ENCODE measurements at regions not wholly inside any gene's neighbourhood (a gene's known extent, or its start where the extent isn't known, plus 50 kb on each side); places are given as distances from the start of the nearest gene placed in this dataset.

DNA sequence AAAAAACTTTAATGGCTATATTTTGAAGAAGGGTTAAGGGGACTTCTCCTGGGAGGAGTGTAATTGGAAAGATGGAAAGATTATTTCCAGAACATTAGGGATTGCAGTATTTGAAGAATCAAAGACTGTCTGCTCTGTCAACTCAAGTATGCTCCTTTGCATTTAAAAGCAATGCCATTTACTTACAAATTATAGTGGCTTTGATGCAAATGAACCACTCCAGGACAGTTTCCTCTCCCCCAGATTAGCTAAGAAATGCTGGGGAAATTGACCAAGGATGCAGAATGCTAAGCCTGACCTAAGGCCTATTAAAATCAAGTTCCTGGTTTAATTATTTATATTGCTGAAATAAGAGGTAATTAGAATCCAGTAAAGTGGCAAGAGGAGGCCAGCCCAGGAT lies 110.5 kb upstream of the CAMK1G start:
- Histone ChIP-seq H3K4me3 (ENCODE audit: low read length) (no peak overlapping the region), H3K9me3 (replicated peaks; ENCODE audit: low read length) (no peaks in the 10 kb centered on the region), H3K4me2 (ENCODE audit: low read length) (no peak overlapping the region), H3K4me1 (ENCODE audit: control insufficient read depth, insufficient read depth, low read length) (no peaks in the 10 kb centered on the region), H3K36me3 (ENCODE audit: insufficient read depth, low read length) (no peaks in the 10 kb centered on the region), H3K9ac (ENCODE audit: low read depth, low read length) (no peak overlapping the region), H3K27me3 (ENCODE audit: control insufficient read depth, insufficient read depth, low read length) (no peaks in the 10 kb centered on the region)

DNA sequence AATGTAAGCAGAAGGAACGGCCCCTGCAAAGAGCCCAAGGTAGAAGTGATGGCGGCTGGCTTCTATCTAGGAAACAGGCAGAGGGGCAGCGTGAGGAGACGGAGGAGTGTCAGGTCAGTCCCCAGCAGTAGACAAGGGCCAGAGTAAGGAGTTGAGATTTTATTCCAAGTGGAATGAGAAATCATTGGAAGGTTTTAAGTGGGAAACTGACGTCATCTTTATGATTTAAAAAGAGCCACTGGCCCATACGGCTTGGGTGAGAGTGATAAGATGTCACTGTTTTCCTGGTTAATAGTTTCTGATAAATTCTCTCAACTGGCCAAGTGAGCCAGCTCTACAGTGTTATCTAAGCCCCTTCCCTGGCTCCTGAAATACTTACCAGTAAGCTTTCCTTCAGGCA lies 103.2 kb upstream of the CAMK1G start:
- H3K9me3 ChIP-seq (replicated peaks; ENCODE audit: low read length): no peaks in the 10 kb centered on the region
- no peak overlapping the region for H3K9ac ChIP-seq (ENCODE audit: low read depth, low read length)
- H3K4me1 ChIP-seq (ENCODE audit: control insufficient read depth, insufficient read depth, low read length): peaks cover 5% of the 10 kb centered on the region
- no peaks in the 10 kb centered on the region for H3K27me3 ChIP-seq (ENCODE audit: control insufficient read depth, insufficient read depth, low read length)
- no peak overlapping the region for H3K4me2 ChIP-seq (ENCODE audit: low read length)
- H3K36me3 ChIP-seq (ENCODE audit: insufficient read depth, low read length): no peaks in the 10 kb centered on the region
- no peak overlapping the region for H3K4me3 ChIP-seq (ENCODE audit: low read length)

DNA sequence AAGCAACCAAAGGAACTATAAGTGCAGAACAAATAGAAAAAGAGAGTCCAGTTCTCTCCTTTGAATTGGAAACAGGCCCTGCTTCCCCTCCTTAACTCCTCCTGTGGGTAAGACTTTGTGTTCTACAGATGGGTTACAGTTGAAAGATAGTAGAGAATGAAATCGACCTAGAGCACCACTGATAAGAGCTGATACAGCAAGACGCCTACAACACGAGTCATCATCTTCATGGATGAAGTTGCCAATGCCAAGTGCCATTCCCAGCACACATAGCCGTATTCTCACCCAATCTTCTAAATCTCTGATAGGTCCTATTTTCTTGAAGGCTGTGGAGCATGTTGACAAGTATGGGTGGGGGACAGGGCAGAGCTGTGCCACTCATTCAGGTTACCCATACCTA lies 99.8 kb upstream of the CAMK1G start:
- Histone ChIP-seq H3K4me1 (ENCODE audit: control insufficient read depth, insufficient read depth, low read length) (peaks cover 12% of the 10 kb centered on the region), H3K27me3 (ENCODE audit: control insufficient read depth, insufficient read depth, low read length) (no peaks in the 10 kb centered on the region)

DNA sequence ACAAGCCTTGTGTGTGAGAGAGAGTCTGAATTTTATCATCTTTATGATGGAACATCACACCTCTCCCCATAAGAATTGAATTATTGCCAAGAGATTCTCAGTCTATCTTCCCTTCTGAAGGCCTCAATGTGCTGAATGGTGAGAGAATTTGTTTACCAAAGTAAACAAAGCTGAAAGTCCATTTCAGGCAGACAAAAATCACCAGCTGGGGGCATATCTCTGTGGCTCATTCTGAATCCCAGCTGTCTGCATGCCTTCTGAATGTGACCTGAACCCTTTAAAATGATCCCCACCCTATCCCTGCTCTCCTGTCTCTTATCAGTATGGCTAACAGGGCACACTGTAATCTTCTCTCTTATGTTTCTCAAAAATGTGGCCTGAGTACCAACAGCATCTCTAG lies 99.1 kb upstream of the CAMK1G start:
- no peak overlapping the region for H3K4me3 ChIP-seq (ENCODE audit: low read length)
- H3K27me3 ChIP-seq (ENCODE audit: control insufficient read depth, insufficient read depth, low read length): no peaks in the 10 kb centered on the region
- no peak overlapping the region for H3K4me2 ChIP-seq (ENCODE audit: low read length)
- no peaks in the 10 kb centered on the region for H3K36me3 ChIP-seq (ENCODE audit: insufficient read depth, low read length)
- H3K4me1 ChIP-seq (ENCODE audit: control insufficient read depth, insufficient read depth, low read length): peaks cover 12% of the 10 kb centered on the region
- H3K9me3 ChIP-seq (replicated peaks; ENCODE audit: low read length): no peaks in the 10 kb centered on the region
- no peak overlapping the region for H3K9ac ChIP-seq (ENCODE audit: low read depth, low read length)

More for the DNA sequence above, 99.8 kb upstream of the CAMK1G start:
- Histone ChIP-seq H3K4me3 (ENCODE audit: low read length) (no peak overlapping the region), H3K36me3 (ENCODE audit: insufficient read depth, low read length) (no peaks in the 10 kb centered on the region), H3K4me2 (ENCODE audit: low read length) (no peak overlapping the region), H3K9me3 (replicated peaks; ENCODE audit: low read length) (no peaks in the 10 kb centered on the region), H3K9ac (ENCODE audit: low read depth, low read length) (no peak overlapping the region)

DNA sequence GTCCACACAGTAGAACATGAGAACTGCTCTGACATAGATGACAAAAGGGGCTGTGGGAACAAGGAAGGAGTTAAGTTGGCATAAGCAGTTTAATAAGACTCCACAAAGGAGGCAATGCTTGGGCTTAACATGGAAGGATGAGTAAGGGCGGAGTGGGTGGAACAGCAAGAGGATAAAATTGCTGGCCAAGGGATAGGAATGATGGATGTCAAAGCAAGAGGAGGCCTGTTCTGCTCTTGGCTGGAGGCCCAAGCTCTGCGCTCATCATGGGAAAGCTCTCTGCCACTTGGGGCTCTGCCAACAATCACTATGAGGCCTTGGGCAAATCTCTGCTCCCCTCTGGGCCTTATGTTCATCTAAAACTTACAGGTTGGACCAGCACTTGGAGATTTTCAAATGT lies 98.3 kb upstream of the CAMK1G start:
- Histone ChIP-seq H3K9me3 (replicated peaks; ENCODE audit: low read length) (no peaks in the 10 kb centered on the region), H3K4me2 (ENCODE audit: low read length) (no peak overlapping the region), H3K36me3 (ENCODE audit: insufficient read depth, low read length) (no peaks in the 10 kb centered on the region), H3K27me3 (ENCODE audit: control insufficient read depth, insufficient read depth, low read length) (no peaks in the 10 kb centered on the region), H3K9ac (ENCODE audit: low read depth, low read length) (no peak overlapping the region), H3K4me1 (ENCODE audit: control insufficient read depth, insufficient read depth, low read length) (peaks cover 12% of the 10 kb centered on the region), H3K4me3 (ENCODE audit: low read length) (no peak overlapping the region)

GRCh38 chr1:209485751-209486150 lies 97.8 kb upstream of the CAMK1G start:
- H3K4me1 ChIP-seq (ENCODE audit: control insufficient read depth, insufficient read depth, low read length): peaks cover 12% of the 10 kb centered on the region
- H3K36me3 ChIP-seq (ENCODE audit: insufficient read depth, low read length): no peaks in the 10 kb centered on the region
- no peak overlapping the region for H3K9ac ChIP-seq (ENCODE audit: low read depth, low read length)
- no peak overlapping the region for H3K4me3 ChIP-seq (ENCODE audit: low read length)
- H3K4me2 ChIP-seq (ENCODE audit: low read length): no peak overlapping the region
- H3K9me3 ChIP-seq (replicated peaks; ENCODE audit: low read length): no peaks in the 10 kb centered on the region
- H3K27me3 ChIP-seq (ENCODE audit: control insufficient read depth, insufficient read depth, low read length): no peaks in the 10 kb centered on the region

GRCh38 chr1:209486861-209487593 lies 96.5 kb upstream of the CAMK1G start:
- no peak overlapping the region for H3K4me3 ChIP-seq (ENCODE audit: low read length)
- H3K4me1 ChIP-seq (ENCODE audit: control insufficient read depth, insufficient read depth, low read length): peaks cover 12% of the 10 kb centered on the region
- H3K36me3 ChIP-seq (ENCODE audit: insufficient read depth, low read length): no peaks in the 10 kb centered on the region
- no peak overlapping the region for H3K4me2 ChIP-seq (ENCODE audit: low read length)
- no peaks in the 10 kb centered on the region for H3K27me3 ChIP-seq (ENCODE audit: control insufficient read depth, insufficient read depth, low read length)
- H3K9me3 ChIP-seq (replicated peaks; ENCODE audit: low read length): no peaks in the 10 kb centered on the region
- H3K9ac ChIP-seq (ENCODE audit: low read depth, low read length): no peak overlapping the region

GRCh38 chr1:209490013-209490412 lies 93.5 kb upstream of the CAMK1G start:
- Histone ChIP-seq H3K9ac (ENCODE audit: low read depth, low read length) (no peak overlapping the region), H3K4me3 (ENCODE audit: low read length) (no peak overlapping the region), H3K4me2 (ENCODE audit: low read length) (no peak overlapping the region), H3K9me3 (replicated peaks; ENCODE audit: low read length) (no peaks in the 10 kb centered on the region), H3K27me3 (ENCODE audit: control insufficient read depth, insufficient read depth, low read length) (no peaks in the 10 kb centered on the region), H3K36me3 (ENCODE audit: insufficient read depth, low read length) (no peaks in the 10 kb centered on the region), H3K4me1 (ENCODE audit: control insufficient read depth, insufficient read depth, low read length) (peaks cover 11% of the 10 kb centered on the region)

GRCh38 chr1:209491031-209491430 lies 92.5 kb upstream of the CAMK1G start:
- Histone ChIP-seq H3K36me3 (ENCODE audit: insufficient read depth, low read length) (no peaks in the 10 kb centered on the region), H3K4me1 (ENCODE audit: control insufficient read depth, insufficient read depth, low read length) (peaks cover 7% of the 10 kb centered on the region), H3K27me3 (ENCODE audit: control insufficient read depth, insufficient read depth, low read length) (no peaks in the 10 kb centered on the region), H3K4me2 (ENCODE audit: low read length) (no peak overlapping the region), H3K4me3 (ENCODE audit: low read length) (no peak overlapping the region), H3K9me3 (replicated peaks; ENCODE audit: low read length) (no peaks in the 10 kb centered on the region), H3K9ac (ENCODE audit: low read depth, low read length) (no peak overlapping the region)

- Histone ChIP-seq H3K9me3 (replicated peaks; ENCODE audit: low read length) (no peaks in the 10 kb centered on the region), H3K27me3 (ENCODE audit: control insufficient read depth, insufficient read depth, low read length) (no peaks in the 10 kb centered on the region), H3K4me1 (ENCODE audit: control insufficient read depth, insufficient read depth, low read length) (peaks cover 7% of the 10 kb centered on the region), H3K9ac (ENCODE audit: low read depth, low read length) (no peak overlapping the region), H3K4me3 (ENCODE audit: low read length) (no peak overlapping the region), H3K36me3 (ENCODE audit: insufficient read depth, low read length) (no peaks in the 10 kb centered on the region), H3K4me2 (ENCODE audit: low read length) (no peak overlapping the region)
Observed at GRCh38 chr1:209491496-209491895, 92.0 kb upstream of the CAMK1G start.

- no peak overlapping the region for H3K4me3 ChIP-seq (ENCODE audit: low read length)
- H3K9ac ChIP-seq (ENCODE audit: low read depth, low read length): no peak overlapping the region
- H3K9me3 ChIP-seq (replicated peaks; ENCODE audit: low read length): no peaks in the 10 kb centered on the region
- no peak overlapping the region for H3K4me2 ChIP-seq (ENCODE audit: low read length)
- no peaks in the 10 kb centered on the region for H3K27me3 ChIP-seq (ENCODE audit: control insufficient read depth, insufficient read depth, low read length)
- no peaks in the 10 kb centered on the region for H3K36me3 ChIP-seq (ENCODE audit: insufficient read depth, low read length)
- peaks cover 3% of the 10 kb centered on the region for H3K4me1 ChIP-seq (ENCODE audit: control insufficient read depth, insufficient read depth, low read length)
Observed at GRCh38 chr1:209491897-209492296, 91.6 kb upstream of the CAMK1G start.

- Histone ChIP-seq H3K9me3 (replicated peaks; ENCODE audit: low read length) (no peaks in the 10 kb centered on the region), H3K4me1 (ENCODE audit: control insufficient read depth, insufficient read depth, low read length) (no peaks in the 10 kb centered on the region), H3K9ac (ENCODE audit: low read depth, low read length) (no peak overlapping the region), H3K4me3 (ENCODE audit: low read length) (no peak overlapping the region), H3K36me3 (ENCODE audit: insufficient read depth, low read length) (no peaks in the 10 kb centered on the region), H3K4me2 (ENCODE audit: low read length) (no peak overlapping the region), H3K27me3 (ENCODE audit: control insufficient read depth, insufficient read depth, low read length) (no peaks in the 10 kb centered on the region)
Observed at GRCh38 chr1:209493559-209493958, 90.0 kb upstream of the CAMK1G start.
